GM12873 (cell line): ENCODE measurements at regions not wholly inside any gene's neighbourhood (a gene's known extent, or its start where the extent isn't known, plus 50 kb on each side); places are given as distances from the start of the nearest gene placed in this dataset.

Source experiments
- CTCF ChIP-seq: IDR thresholded peaks from 2 replicates; pipeline ENCODE4 v1.5.1; 2012; ENCODE audit warnings: low read depth, mild to moderate bottlenecking, moderate library complexity, low read length, control low read depth; ENCODE audit not compliant: insufficient read depth; ENCODE audit errors: missing control alignments

DNA sequence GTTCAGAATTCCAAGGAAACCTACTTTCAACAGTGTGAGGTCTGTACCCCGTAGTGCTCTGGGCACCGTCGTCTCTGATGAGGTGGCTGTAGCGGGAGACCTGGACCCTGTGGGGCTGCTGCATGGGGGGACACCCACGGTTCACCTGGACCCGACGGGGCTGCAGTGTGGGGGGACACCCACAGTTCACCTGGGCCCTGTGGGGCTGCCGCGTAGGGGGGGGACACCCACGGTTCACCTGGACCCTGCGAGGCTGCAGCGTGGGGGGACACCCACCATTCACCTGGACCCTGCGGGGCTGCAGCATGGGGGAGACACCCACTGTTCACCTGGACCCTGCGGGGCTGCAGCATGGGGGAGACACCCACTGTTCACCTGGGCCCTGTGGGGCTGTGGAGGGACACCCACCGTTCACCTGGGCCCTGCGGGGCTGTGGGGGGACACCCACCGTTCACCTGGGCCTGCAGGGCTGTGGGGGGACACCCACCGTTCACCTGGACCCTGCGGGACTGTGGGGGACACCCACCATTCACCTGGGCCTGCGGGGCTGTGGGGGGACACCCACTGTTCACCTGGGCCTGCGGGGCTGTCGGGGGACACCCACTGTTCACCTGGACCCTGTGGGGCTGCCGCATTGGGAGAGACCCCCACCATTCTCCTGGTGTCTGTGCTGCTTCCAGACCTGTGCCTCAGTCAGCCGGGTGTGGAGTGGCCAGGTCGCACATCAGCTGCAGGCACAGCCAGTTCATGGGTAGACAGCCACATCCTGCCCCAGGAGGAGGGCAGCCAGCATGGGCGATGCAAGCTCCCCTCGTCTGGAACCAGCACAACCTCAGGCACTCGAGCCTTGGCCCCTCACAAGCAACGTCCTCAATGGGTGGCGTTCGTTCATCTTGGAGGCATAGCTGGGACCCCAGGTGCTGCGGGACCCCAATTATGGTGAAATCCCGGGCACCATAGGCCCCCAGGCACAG is 114.5 kb downstream of the TMEM18 start:
- TF ChIP-seq CTCF: no peak

DNA sequence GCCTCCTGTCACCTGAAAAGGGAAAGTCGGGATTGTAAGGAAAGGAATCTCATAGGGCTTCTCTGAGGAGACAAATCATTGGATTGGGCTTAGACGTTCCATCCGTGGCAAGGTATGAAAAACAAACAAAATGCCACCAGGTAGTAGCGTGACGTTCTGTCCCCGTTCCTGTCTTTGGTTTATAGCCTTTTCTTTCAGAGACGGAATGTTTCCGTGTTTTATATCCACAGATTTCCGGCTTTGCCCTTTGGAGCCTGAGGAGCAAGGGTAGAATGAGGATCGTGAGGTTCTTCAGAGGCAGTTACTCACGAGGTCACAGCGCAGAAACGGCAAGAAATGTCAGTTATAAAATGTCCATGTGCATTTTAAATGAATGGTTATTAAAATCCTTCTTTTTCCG is 118.3 kb downstream of the TMEM18 start:
- TF ChIP-seq CTCF: no peak

- TF ChIP-seq CTCF: no peak
These were observed 118.9 kb downstream of the TMEM18 start for GRCh38 chr2:558302-558642.

GRCh38 chr2:557635-558301 is 119.4 kb downstream of the TMEM18 start:
- TF ChIP-seq CTCF: no peak

GRCh38 chr2:556485-556884 is 120.7 kb downstream of the TMEM18 start:
- TF ChIP-seq CTCF: no peak

GRCh38 chr2:555164-555922 is 121.9 kb downstream of the TMEM18 start:
- TF ChIP-seq CTCF: no peak

GRCh38 chr2:554444-554843 is 122.8 kb downstream of the TMEM18 start:
- no peak for TF ChIP-seq CTCF
